IPS-18a (cell line): ENCODE measurements at regions not wholly inside any gene's neighbourhood (a gene's known extent, or its start where the extent isn't known, plus 50 kb on each side); places are given as distances from the start of the nearest gene placed in this dataset.

Experiments
- H3K27ac ChIP-seq: one replicate; pipeline ENCODE4 v1.5.1; 2013; ENCODE audit warnings: low read length
- H3K27me3 ChIP-seq: one replicate; pipeline ENCODE4 v1.6.1; 2013; ENCODE audit warnings: mild to moderate bottlenecking, low read length; ENCODE audit not compliant: control insufficient read depth, insufficient read depth
- H3K36me3 ChIP-seq: one replicate; pipeline ENCODE4 v1.6.1; 2013; ENCODE audit warnings: low read depth, low read length; ENCODE audit not compliant: control insufficient read depth
- H3K4me1 ChIP-seq: one replicate; pipeline ENCODE4 v1.6.1; 2013; ENCODE audit warnings: low read depth, low read length; ENCODE audit not compliant: control insufficient read depth
- H3K4me3 ChIP-seq: one replicate; pipeline ENCODE4 v1.5.1; 2013; ENCODE audit warnings: low read length
- H3K9ac ChIP-seq: one replicate; pipeline ENCODE4 v1.6.1; 2013; ENCODE audit warnings: mild to moderate bottlenecking, low read length, moderate library complexity
- H3K9me3 ChIP-seq: one replicate; pipeline ENCODE4 v1.6.1; 2013; ENCODE audit warnings: low read depth, low read length; ENCODE audit not compliant: control insufficient read depth

DNA sequence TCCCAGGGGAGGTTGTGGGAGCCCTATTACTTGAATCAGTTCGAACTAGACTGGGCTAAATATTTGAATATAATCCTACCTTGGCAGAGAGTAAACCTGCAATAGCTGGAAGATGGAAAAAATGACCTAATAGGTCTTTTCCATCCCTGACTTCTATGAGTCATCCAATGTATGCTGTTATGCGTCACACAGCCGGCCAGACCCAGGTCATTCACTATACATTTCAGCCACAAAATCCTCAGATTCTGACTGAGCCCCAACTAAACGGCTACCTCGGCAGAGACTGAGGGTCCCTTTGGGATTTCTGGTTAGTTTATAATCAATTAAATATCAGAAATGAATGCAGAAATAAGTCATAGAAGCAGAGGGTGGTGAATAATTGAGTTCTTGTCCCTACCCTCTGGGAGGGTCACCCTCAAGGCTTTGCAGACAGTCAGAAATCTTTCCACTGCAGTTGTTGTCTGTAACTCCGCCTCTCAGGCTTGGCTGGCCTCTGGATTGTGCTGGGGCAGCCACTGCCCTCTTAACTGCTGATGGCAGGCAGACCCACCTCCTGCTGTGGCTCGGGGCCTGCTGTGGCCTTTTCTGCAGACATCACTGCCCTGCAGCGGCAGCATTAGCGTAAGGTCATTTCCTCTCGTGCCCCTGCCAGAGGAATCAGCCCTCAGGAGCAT, 240.5 kb downstream of the TGFB2 start:
- Histone ChIP-seq H3K9ac (no peak overlapping the region), H3K4me3 (no peak overlapping the region), H3K27ac (no peak overlapping the region)

DNA sequence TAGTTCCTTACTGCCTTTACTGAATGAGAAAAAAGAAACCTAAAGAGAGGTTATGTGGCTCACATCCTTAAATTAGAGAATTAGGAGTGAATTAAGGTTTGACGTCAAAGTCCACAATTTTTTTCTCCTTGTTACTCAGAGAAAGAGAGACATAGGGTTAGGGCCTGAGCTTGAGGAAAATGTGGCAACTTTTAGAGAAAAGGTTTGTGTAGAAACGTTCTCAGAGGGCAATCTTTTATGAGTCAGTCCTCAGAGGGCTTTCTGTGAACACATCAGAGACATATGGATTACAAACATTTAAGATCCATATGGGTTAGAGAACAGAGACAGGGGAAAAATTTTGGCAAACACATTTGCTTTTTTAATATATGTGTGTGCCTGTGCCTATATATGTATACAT, 242.8 kb downstream of the TGFB2 start:
- Histone ChIP-seq H3K4me1 (peaks cover 12% of the 10 kb centered on the region), H3K4me3 (no peak overlapping the region), H3K27ac (no peak overlapping the region), H3K27me3 (no peaks in the 10 kb centered on the region), H3K9me3 (peaks cover under 1% of the 10 kb centered on the region), H3K36me3 (no peaks in the 10 kb centered on the region), H3K9ac (no peak overlapping the region)

More for the DNA sequence above, 240.5 kb downstream of the TGFB2 start:
- peaks cover 2% of the 10 kb centered on the region for H3K9me3 ChIP-seq
- no peaks in the 10 kb centered on the region for H3K27me3 ChIP-seq
- H3K36me3 ChIP-seq: no peaks in the 10 kb centered on the region
- H3K4me1 ChIP-seq: peaks cover 12% of the 10 kb centered on the region

DNA sequence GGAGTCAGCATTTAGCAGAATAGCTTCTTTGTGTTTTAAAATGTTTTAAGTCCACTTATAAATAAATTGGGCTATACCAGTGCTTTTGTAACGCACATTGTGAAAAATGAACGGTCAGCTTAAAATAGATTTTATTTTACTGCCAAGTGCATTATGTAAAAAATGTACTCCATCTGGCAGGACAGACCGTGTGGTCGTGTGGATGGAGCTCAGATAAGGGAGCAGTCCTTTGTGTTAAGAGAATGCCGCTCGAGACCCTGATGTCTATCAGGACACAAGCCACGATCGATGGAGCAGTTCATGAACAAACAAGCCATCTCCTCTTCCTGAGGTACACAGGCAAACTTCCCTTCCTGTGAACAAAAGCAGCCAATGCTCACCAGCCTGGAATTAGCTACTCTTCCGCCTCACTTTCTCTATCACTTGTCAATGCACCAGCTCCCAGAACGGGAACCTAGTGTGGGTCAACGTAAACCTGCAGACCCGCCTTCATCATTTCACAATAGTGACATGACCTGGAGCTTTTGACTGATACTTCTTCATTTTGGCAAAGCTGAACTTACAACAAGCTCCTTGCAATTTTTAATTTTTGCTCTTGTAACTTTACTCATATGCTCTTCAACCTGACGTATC, 243.5 kb downstream of the TGFB2 start:
- no peaks in the 10 kb centered on the region for H3K36me3 ChIP-seq
- H3K27me3 ChIP-seq: no peaks in the 10 kb centered on the region
- H3K4me3 ChIP-seq: no peak overlapping the region
- H3K27ac ChIP-seq: no peak overlapping the region
- no peaks in the 10 kb centered on the region for H3K9me3 ChIP-seq
- H3K9ac ChIP-seq: no peak overlapping the region
- H3K4me1 ChIP-seq: peaks cover 12% of the 10 kb centered on the region

DNA sequence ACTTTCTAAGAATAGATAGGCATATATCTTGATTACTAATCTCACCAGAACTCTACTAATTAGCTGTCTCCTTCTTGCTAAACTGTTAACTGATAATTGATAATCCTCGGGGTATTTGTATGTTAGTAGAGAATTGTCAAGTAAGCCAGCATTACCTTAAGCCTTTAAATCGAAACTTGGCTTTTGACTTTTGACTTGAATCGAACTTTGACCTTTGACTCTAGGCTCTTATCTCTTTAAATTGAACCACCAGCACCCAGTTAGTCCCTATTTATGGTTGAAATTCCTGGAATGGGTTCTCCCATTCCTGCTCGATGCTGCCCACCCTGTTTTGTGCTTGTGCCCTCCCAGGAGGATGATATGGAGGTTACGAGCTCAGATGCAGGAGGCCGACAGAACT, 244.4 kb downstream of the TGFB2 start:
- no peaks in the 10 kb centered on the region for H3K9me3 ChIP-seq
- no peak overlapping the region for H3K9ac ChIP-seq
- H3K4me1 ChIP-seq: peaks cover 12% of the 10 kb centered on the region
- H3K27me3 ChIP-seq: no peaks in the 10 kb centered on the region
- H3K27ac ChIP-seq: no peak overlapping the region
- H3K36me3 ChIP-seq: no peaks in the 10 kb centered on the region
- H3K4me3 ChIP-seq: no peak overlapping the region

DNA sequence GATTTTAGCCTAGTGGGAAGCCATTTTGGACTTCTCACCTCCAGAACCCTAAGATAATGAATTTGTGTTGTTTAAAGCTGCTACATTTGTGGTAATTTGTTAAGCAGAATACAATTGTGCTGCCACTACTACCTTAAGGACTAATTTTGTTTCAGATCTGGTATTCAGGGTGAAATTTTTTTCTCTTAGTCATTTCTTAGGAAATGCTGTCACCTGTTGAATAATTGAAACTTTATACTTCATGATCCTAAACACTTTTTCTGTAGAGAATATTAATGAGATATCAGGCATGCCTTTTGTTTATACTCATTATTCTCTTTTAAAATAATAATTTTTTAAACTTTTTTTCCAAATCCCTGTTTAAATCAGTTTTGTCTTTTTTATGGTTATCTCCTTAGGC, 246.8 kb downstream of the TGFB2 start:
- Histone ChIP-seq H3K9me3 (no peaks in the 10 kb centered on the region), H3K4me1 (no peaks in the 10 kb centered on the region), H3K9ac (no peak overlapping the region), H3K36me3 (no peaks in the 10 kb centered on the region), H3K27me3 (no peaks in the 10 kb centered on the region), H3K27ac (no peak overlapping the region), H3K4me3 (no peak overlapping the region)

DNA sequence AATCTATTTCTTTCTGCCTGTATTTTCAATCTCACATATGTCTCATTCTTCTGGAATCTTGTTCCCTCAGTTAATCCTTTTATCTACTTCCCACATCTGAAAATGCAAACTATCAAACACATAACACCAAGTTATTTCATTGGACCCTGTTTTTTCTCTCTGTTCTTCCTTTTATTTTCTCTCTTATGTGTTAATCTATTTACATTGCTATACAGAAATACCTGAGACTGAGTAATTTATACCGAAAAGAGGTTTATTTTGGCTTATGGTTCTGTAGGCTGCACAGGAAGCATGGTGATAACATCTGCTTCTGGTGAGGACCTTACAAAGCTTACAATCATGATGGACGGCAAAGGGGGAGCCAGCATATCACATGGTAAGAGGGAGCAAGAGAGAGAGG, 247.6 kb downstream of the TGFB2 start:
- Histone ChIP-seq H3K9ac (no peak overlapping the region), H3K27me3 (no peaks in the 10 kb centered on the region), H3K36me3 (no peaks in the 10 kb centered on the region), H3K4me3 (no peak overlapping the region), H3K27ac (no peak overlapping the region), H3K9me3 (no peaks in the 10 kb centered on the region), H3K4me1 (no peaks in the 10 kb centered on the region)

DNA sequence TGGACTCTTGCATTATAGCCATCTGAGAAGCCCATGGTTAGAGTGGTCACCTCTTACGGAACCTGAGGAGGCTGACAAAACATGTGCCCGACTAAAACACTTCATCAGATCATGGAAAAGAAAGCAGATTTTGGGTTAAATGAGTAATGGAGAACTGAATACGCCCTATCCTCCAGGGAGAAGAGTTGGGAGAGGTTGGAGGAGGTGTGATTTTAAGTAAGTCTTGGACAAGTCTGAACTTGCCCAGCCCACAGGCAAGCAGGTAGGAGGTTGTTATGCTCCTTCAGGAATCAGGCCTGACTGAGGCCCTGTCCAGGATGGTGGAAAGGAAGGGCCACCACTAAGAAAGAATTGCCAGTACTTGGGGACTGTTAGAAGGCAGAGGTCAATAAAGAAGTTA, 255.8 kb downstream of the TGFB2 start:
- no peak overlapping the region for H3K4me3 ChIP-seq
- H3K27ac ChIP-seq: no peak overlapping the region
- H3K36me3 ChIP-seq: no peaks in the 10 kb centered on the region
- no peaks in the 10 kb centered on the region for H3K9me3 ChIP-seq
- H3K4me1 ChIP-seq: no peaks in the 10 kb centered on the region
- no peaks in the 10 kb centered on the region for H3K27me3 ChIP-seq
- H3K9ac ChIP-seq: no peak overlapping the region

DNA sequence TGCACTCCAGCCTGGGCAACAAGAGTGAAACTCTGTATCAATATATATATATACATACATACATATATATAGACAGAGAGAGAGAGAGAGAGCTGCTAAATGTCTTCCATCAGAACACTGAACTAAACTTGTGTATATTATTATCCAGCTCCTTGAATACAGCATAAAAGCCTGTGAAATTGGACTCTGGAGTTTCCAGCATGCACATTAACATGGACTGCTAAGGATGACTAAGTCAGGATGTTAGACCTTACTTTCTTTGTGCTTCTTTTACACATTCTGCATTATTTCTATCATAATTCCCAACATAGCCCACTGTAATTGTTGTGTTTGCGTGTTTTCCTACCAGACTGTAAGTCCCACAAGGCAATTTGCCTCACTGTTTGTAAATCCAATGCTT, 259.1 kb downstream of the TGFB2 start:
- Histone ChIP-seq H3K9ac (no peak overlapping the region), H3K9me3 (no peaks in the 10 kb centered on the region), H3K4me1 (no peaks in the 10 kb centered on the region), H3K4me3 (no peak overlapping the region), H3K27ac (no peak overlapping the region), H3K27me3 (no peaks in the 10 kb centered on the region), H3K36me3 (no peaks in the 10 kb centered on the region)

DNA sequence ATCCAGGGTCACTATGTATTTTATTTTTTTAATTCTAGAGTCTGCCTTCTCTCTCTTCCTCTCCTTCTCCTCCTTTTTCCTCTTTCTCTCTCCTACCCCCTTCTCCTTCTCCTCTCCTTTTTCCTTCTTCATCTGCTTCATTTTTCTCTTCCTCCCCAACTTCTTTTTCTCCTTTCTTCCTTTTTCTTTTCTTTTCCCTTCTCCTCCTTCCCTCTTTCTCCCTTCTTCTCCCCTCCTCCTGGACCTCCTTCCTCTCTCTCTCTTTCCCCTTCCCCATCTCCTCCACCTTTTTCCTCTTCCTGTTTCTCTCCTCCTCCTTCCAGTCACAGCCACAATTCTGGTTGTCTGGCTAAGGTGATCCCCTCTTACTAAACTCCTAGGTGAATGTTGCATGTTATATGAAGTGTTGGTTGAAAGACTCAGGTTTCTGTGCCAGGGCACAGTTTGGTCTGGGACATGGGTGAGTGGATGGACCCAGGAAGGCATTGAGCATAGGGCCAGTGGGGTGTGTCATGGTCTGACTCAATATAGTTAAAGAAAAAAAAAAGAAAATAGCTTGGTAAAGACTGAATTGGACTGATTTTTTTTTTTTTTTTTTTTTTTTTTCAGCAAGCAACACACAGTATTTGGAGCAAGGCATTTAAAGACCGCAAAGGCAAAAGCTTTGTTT, 266.9 kb downstream of the TGFB2 start:
- Histone ChIP-seq H3K9me3 (no peaks in the 10 kb centered on the region), H3K27ac (no peak overlapping the region), H3K9ac (no peak overlapping the region), H3K4me3 (no peak overlapping the region), H3K4me1 (peaks cover 10% of the 10 kb centered on the region), H3K27me3 (no peaks in the 10 kb centered on the region), H3K36me3 (no peaks in the 10 kb centered on the region)

DNA sequence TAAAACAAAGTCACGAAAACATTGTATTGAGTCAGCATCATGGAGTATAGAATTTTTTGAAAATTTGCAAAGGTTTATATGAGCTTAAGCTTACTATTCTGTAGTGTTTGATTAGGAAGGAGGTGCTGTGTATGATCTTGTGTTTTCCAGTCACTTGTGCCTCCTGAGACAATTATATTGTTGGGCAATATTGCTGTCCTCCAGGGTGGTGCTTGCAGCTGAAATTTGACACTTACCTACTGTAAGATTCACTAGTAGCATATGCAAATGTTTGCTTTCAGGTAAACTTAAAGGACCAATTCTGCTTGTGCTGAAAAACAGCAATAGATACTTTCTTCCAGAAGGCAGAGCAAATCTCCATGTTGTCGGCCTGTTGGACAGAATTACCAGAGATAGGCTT, 268.0 kb downstream of the TGFB2 start:
- no peak overlapping the region for H3K4me3 ChIP-seq
- no peak overlapping the region for H3K27ac ChIP-seq
- no peak overlapping the region for H3K9ac ChIP-seq
- H3K9me3 ChIP-seq: no peaks in the 10 kb centered on the region
- H3K27me3 ChIP-seq: no peaks in the 10 kb centered on the region
- no peaks in the 10 kb centered on the region for H3K36me3 ChIP-seq
- H3K4me1 ChIP-seq: peaks cover 10% of the 10 kb centered on the region

DNA sequence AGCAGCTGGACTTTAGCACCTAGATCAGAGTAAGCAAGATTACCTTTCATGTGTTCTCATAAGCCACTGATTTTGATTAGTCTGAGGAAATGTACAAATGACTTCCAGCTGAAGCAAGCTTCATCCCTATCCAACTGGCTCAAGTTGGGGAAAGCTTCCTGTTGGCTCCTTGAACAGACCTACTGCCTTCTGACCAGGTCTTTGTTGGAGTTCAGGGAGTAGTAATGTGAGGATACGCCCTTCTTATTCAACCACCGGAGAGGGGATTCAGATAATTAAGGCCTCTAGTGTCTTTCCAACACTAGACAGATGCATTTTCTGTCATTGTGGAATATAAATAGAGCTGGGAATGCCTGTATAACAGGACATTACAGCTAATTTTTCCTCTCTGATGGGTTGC, 268.9 kb downstream of the TGFB2 start:
- Histone ChIP-seq H3K9ac (no peak overlapping the region), H3K4me3 (no peak overlapping the region), H3K9me3 (no peaks in the 10 kb centered on the region), H3K36me3 (no peaks in the 10 kb centered on the region), H3K27ac (no peak overlapping the region), H3K4me1 (peaks cover 10% of the 10 kb centered on the region), H3K27me3 (no peaks in the 10 kb centered on the region)

DNA sequence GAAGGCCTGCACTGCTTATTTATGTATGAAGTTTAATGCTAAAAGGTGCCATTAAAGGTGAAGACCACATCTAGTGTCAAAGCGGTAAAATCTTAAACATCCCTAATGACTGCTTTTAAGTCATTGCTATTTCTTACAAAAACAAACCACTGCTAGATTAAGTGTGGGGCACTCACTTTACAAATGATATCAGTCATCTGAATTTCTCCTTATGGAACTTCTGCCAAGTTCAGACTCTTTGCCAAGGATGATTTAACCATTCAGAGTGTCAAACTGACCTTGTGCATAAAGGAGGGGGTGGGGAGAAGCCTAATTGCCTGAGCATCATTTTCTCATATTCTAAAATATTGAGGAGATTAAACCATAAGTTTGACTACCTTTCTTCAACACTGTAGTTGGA, 271.5 kb downstream of the TGFB2 start:
- H3K4me3 ChIP-seq: no peak overlapping the region
- no peaks in the 10 kb centered on the region for H3K36me3 ChIP-seq
- no peaks in the 10 kb centered on the region for H3K9me3 ChIP-seq
- peaks cover 8% of the 10 kb centered on the region for H3K4me1 ChIP-seq
- no peak overlapping the region for H3K9ac ChIP-seq
- no peaks in the 10 kb centered on the region for H3K27me3 ChIP-seq
- H3K27ac ChIP-seq: no peak overlapping the region
